ENCODE measurements at regions not wholly inside any gene's neighbourhood (a gene's known extent, or its start where the extent isn't known, plus 50 kb on each side); places are given as distances from the start of the nearest gene placed in this dataset.
A peak's percentile ranks its signal among the peaks of the same experiment; 100 is the strongest.

DNA sequence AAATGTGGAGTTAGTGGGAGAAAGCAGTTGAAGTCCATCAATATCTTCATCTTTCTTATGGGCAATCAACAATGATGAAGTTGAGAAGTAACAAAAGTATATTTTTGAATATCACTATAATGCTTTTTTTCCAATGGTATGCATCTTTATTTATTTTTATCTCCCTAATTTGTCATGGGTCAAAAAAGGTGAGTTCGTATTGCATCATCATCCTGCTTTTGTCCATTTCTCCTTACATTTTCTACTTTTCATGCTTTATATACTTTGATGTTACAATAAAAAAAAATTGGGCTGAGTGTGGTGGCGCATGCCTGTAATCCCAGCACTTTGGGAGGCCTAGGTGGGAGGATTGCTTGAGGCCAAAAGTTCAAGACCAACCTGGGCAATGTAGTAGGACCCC lies 101.2 kb upstream of the STXBP5 start:
- TF ChIP-seq, protein P1, sequence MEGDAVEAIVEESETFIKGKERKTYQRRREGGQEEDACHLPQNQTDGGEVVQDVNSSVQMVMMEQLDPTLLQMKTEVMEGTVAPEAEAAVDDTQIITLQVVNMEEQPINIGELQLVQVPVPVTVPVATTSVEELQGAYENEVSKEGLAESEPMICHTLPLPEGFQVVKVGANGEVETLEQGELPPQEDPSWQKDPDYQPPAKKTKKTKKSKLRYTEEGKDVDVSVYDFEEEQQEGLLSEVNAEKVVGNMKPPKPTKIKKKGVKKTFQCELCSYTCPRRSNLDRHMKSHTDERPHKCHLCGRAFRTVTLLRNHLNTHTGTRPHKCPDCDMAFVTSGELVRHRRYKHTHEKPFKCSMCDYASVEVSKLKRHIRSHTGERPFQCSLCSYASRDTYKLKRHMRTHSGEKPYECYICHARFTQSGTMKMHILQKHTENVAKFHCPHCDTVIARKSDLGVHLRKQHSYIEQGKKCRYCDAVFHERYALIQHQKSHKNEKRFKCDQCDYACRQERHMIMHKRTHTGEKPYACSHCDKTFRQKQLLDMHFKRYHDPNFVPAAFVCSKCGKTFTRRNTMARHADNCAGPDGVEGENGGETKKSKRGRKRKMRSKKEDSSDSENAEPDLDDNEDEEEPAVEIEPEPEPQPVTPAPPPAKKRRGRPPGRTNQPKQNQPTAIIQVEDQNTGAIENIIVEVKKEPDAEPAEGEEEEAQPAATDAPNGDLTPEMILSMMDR (IDR thresholded peaks at IDR 0.05; ENCODE audit: low read depth, low read length) = no peak
- H3K4me3 ChIP-seq (ENCODE audit: low read depth, low read length) = no peak overlapping the region
- in situ Hi-C loops (cut with HindIII; ENCODE audit: low sequenced_read_pairs) = no loop called here
- DNase-seq (ENCODE audit: low read depth, low spot score) = no peak

- TF ChIP-seq, protein P1 (IDR thresholded peaks at IDR 0.05; ENCODE audit: low read depth, low read length) = no peak
- in situ Hi-C loops (cut with HindIII; ENCODE audit: low sequenced_read_pairs) = no loop called here
- DNase-seq (ENCODE audit: low read depth, low spot score) = no peak
- no peak overlapping the region for H3K4me3 ChIP-seq (ENCODE audit: low read depth, low read length)
These were observed 100.5 kb upstream of the STXBP5 start for GRCh38 chr6:147103694-147104093.

DNA sequence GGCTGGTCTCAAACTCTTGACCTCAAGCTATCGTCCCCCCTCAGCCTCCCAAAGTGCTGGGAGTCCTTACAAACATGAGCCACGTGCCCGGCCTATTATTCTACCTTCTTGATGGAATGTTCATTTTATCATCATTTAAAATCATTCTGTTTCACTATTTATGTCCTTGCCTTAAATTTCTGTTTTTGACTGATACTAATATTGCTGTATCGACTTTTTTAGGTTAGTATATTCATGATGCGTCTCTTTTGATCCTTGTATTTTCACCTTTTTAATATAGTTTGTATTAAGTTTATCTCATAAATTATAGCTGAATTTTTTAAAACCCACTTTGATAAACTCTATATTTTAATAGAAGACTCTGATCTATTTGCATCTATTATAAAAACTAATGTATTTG lies 98.4 kb upstream of the STXBP5 start:
- TF ChIP-seq, protein P1 (IDR thresholded peaks at IDR 0.05; ENCODE audit: low read depth, low read length) = no peak
- no peak overlapping the region for H3K4me3 ChIP-seq (ENCODE audit: low read depth, low read length)
- in situ Hi-C loops (cut with HindIII; ENCODE audit: low sequenced_read_pairs) = no loop called here
- no peak for DNase-seq (ENCODE audit: low read depth, low spot score)

DNA sequence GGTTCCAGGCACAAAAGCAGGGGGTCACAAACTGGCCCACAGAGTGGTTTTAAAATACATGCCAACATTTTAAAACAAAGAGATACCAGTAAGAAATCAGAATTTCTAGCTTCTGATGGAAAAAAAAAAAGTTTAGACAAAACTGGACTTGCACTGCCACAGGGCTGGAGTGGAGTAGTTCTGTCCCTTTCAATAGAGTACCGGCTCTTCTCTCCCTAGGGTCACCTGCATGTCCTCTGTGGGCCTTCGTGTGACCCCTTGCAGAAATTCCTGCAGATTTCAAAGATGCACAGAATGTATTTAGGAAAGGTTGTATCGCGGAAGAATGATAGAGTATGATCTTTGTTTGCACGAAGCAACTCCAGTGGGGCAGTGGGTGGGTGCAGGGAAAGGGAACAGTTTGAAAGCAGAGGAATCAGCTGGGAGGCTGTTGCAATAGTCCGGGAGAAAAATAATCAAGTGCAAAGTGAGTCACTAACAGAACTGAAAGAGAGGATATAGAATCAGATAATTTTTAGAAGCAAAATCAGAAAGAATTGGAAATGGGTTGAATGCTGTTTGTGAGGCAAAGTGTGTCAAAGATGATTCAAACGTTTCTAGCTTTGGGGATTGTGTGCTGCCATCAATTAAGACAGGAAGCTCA lies 97.3 kb upstream of the STXBP5 start:
- in situ Hi-C loops (cut with HindIII; ENCODE audit: low sequenced_read_pairs) = no loop called here
- peak; percentile 53 for DNase-seq (ENCODE audit: low read depth, low spot score)
- TF ChIP-seq, protein P1 (IDR thresholded peaks at IDR 0.05; ENCODE audit: low read depth, low read length) = no peak
- no peak overlapping the region for H3K4me3 ChIP-seq (ENCODE audit: low read depth, low read length)

DNA sequence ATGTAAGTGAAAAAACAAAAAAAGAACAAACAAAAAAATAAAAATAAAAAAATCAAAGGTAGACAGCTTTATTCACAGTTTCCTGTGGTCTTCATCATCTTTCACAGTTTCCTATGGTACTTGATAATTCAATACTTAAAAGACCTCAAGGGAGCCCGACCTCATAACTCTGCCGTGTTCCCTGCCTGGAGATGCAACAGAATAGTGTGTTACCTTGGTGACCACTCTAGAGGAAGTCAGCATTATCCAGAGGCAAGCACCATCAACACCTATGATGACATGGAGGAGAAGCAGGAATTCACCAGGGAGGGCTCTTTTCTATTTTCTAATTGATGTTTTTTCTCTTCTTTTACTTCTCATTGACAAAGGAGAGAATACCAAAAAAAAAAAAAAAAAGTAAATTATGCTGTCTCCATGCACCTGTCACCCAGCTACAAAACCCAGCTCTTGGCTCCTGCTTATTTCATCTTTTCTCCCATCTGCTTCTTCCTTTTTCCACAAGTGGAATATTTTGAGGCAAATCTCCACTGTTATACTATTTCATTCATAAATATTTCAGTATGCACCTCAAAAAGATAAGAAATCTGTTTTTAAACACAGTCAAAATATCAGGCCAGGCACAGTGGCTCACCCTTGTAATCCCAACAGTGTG lies 95.8 kb upstream of the STXBP5 start:
- no peak for DNase-seq (ENCODE audit: low read depth, low spot score)
- no peak overlapping the region for H3K4me3 ChIP-seq (ENCODE audit: low read depth, low read length)
- in situ Hi-C loops (cut with HindIII; ENCODE audit: low sequenced_read_pairs) = no loop called here
- TF ChIP-seq, protein P1 (IDR thresholded peaks at IDR 0.05; ENCODE audit: low read depth, low read length) = no peak

- no peak overlapping the region for H3K4me3 ChIP-seq (ENCODE audit: low read depth, low read length)
- in situ Hi-C loops (cut with HindIII; ENCODE audit: low sequenced_read_pairs) = no loop called here
- DNase-seq (ENCODE audit: low read depth, low spot score) = no peak
- TF ChIP-seq, protein P1 (IDR thresholded peaks at IDR 0.05; ENCODE audit: low read depth, low read length) = no peak
These were observed 94.5 kb upstream of the STXBP5 start for GRCh38 chr6:147109707-147110106.
